Right lobe of liver (tissue), 4 donors: ENCODE measurements at regions not wholly inside any gene's neighbourhood (a gene's known extent, or its start where the extent isn't known, plus 50 kb on each side); places are given as distances from the start of the nearest gene placed in this dataset.

Experiments
- POLR2A ChIP-seq: fragments of 450-650 bp; IDR thresholded peaks from one replicate; pipeline ENCODE4 v1.6.1; 2017; ENCODE audit warnings: antibody characterized with exemption, mild to moderate bottlenecking
- TF ChIP-seq, protein P1 (sequence below), 4 donors: fragments of 200-600 bp in 3 of 4; fragments of 450-650 bp in 1 of 4; IDR thresholded peaks; one replicate each; pipeline versions ENCODE4 v1.5.1 to v1.8.0; 2016 to 2022; ENCODE audit warnings: antibody characterized with exemption in 4 of 4, mild to moderate bottlenecking in 2 of 4
- donor health status: DM: no; HTN: no; CAD: no.
- donor health status: DM: no; HTN: no; CAD: no.
- donor health status: DM: no; HTN: yes; CAD: no.

DNA sequence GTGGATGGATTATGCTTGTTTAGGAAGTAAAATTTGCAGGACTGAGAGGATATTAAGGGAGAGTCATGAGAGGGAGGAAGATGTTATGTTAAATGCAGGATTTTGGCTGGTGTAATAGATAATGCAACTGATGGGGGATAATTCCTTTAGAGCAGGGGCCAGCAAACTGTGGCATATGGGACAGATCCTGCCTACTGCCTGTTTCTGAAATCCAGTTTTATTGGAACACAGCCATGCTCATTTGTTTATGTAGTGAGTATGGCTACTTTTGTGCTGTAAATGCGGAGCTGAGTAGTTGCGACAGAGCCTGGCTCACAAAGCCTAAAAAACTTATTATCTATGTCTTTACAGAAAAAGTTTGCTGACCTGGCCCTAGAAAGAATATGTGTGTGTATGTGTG, 66.6 kb upstream of the MPPED2 start:
- TF ChIP-seq POLR2A = no peak
- TF ChIP-seq, protein P1, sequence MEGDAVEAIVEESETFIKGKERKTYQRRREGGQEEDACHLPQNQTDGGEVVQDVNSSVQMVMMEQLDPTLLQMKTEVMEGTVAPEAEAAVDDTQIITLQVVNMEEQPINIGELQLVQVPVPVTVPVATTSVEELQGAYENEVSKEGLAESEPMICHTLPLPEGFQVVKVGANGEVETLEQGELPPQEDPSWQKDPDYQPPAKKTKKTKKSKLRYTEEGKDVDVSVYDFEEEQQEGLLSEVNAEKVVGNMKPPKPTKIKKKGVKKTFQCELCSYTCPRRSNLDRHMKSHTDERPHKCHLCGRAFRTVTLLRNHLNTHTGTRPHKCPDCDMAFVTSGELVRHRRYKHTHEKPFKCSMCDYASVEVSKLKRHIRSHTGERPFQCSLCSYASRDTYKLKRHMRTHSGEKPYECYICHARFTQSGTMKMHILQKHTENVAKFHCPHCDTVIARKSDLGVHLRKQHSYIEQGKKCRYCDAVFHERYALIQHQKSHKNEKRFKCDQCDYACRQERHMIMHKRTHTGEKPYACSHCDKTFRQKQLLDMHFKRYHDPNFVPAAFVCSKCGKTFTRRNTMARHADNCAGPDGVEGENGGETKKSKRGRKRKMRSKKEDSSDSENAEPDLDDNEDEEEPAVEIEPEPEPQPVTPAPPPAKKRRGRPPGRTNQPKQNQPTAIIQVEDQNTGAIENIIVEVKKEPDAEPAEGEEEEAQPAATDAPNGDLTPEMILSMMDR (IDR thresholded peaks at IDR 0.05) = no peak
